HepG2 (cell line): ENCODE measurements at regions not wholly inside any gene's neighbourhood (a gene's known extent, or its start where the extent isn't known, plus 50 kb on each side); places are given as distances from the start of the nearest gene placed in this dataset.
A peak's percentile ranks its signal among the peaks of the same experiment; 100 is the strongest.

Experiments
- ATM ChIP-seq: fragments of 450-650 bp; IDR thresholded peaks from 2 replicates; pipeline ENCODE4 v1.7.1; 2017; ENCODE audit warnings: mild to moderate bottlenecking, borderline replicate concordance
- CCAR2 ChIP-seq: fragments of 200-400 bp; formaldehyde crosslinking; optimal IDR thresholded peaks from 2 replicates; pipeline ENCODE3; 2018; ENCODE audit warnings: low read depth, mild to moderate bottlenecking, low read length, moderate library complexity
- HDAC6 ChIP-seq: fragments of 200-600 bp; sonication (generic); IDR thresholded peaks from 2 replicates; pipeline ENCODE4 v1.7.0; 2017; ENCODE audit warnings: mild to moderate bottlenecking, antibody characterized with exemption, low read length, low read depth
- KLF15 ChIP-seq: sonication (generic); formaldehyde crosslinking; IDR thresholded peaks from 2 replicates; pipeline ENCODE4 v1.8.1; 2023; ENCODE audit warnings: borderline replicate concordance, mild to moderate bottlenecking, inconsistent platforms, missing genetic modification reagents, mixed read lengths
- KMT2A ChIP-seq: sonication (generic); formaldehyde crosslinking; IDR thresholded peaks from 2 replicates; pipeline ENCODE4 v1.4.0; 2020; ENCODE audit warnings: missing genetic modification reagents
- LRRFIP1 ChIP-seq: sonication (generic); formaldehyde crosslinking; conservative IDR thresholded peaks from 2 replicates; pipeline ENCODE4 v1.4.0; 2020; ENCODE audit warnings: missing genetic modification reagents
- SNRNP70 ChIP-seq: fragments of 200-400 bp; formaldehyde crosslinking; IDR thresholded peaks from 2 replicates; pipeline ENCODE4 v1.6.1; 2017; ENCODE audit warnings: mild to moderate bottlenecking, low read depth, low read length, moderate library complexity
- TAF15 ChIP-seq: fragments of 200-400 bp; formaldehyde crosslinking; IDR thresholded peaks from one replicate; pipeline ENCODE4 v1.6.1; 2018; ENCODE audit warnings: mild to moderate bottlenecking, low read depth, low read length; ENCODE audit not compliant: poor library complexity, severe bottlenecking
- ZKSCAN1 ChIP-seq: fragments of 150-350 bp; IDR thresholded peaks from 2 replicates; pipeline ENCODE4 v1.6.1; 2014; ENCODE audit warnings: low read length
- ZNF20 ChIP-seq: sonication (generic); formaldehyde crosslinking; IDR thresholded peaks from 2 replicates; pipeline ENCODE4 v1.4.0; 2020; ENCODE audit warnings: mild to moderate bottlenecking, moderate library complexity, missing genetic modification reagents
- ZNF296 ChIP-seq: sonication (generic); formaldehyde crosslinking; conservative IDR thresholded peaks from 2 replicates; pipeline ENCODE4 v1.5.0; 2020; ENCODE audit warnings: mild to moderate bottlenecking, missing genetic modification reagents
- ZNF414 ChIP-seq: sonication (generic); formaldehyde crosslinking; IDR thresholded peaks from 2 replicates; pipeline ENCODE4 v1.5.0; 2020; ENCODE audit warnings: missing genetic modification reagents
- ZNF747 ChIP-seq: sonication (generic); formaldehyde crosslinking; IDR thresholded peaks from 2 replicates; pipeline ENCODE4 v1.8.1; 2023; ENCODE audit warnings: missing genetic modification reagents, mild to moderate bottlenecking, borderline replicate concordance
- ZNF841 ChIP-seq: sonication (generic); formaldehyde crosslinking; IDR thresholded peaks from 2 replicates; pipeline ENCODE4 v1.8.1; 2023; ENCODE audit warnings: missing genetic modification reagents, borderline replicate concordance
- ZSCAN29 ChIP-seq: sonication (generic); formaldehyde crosslinking; conservative IDR thresholded peaks from 2 replicates; pipeline ENCODE4 v1.4.0; 2020; ENCODE audit warnings: mild to moderate bottlenecking, missing genetic modification reagents
- TF ChIP-seq, protein P1 (sequence below): IDR thresholded peaks from 2 replicates; pipeline ENCODE4 v1.6.1; 2016; ENCODE audit warnings: low read depth, missing genetic modification reagents, missing compliant biosample characterization
- TF ChIP-seq, protein P2 (sequence below): sonication (generic); formaldehyde crosslinking; IDR thresholded peaks from 2 replicates; pipeline ENCODE4 v1.9.0; 2021; ENCODE audit warnings: missing genetic modification reagents, borderline replicate concordance

DNA sequence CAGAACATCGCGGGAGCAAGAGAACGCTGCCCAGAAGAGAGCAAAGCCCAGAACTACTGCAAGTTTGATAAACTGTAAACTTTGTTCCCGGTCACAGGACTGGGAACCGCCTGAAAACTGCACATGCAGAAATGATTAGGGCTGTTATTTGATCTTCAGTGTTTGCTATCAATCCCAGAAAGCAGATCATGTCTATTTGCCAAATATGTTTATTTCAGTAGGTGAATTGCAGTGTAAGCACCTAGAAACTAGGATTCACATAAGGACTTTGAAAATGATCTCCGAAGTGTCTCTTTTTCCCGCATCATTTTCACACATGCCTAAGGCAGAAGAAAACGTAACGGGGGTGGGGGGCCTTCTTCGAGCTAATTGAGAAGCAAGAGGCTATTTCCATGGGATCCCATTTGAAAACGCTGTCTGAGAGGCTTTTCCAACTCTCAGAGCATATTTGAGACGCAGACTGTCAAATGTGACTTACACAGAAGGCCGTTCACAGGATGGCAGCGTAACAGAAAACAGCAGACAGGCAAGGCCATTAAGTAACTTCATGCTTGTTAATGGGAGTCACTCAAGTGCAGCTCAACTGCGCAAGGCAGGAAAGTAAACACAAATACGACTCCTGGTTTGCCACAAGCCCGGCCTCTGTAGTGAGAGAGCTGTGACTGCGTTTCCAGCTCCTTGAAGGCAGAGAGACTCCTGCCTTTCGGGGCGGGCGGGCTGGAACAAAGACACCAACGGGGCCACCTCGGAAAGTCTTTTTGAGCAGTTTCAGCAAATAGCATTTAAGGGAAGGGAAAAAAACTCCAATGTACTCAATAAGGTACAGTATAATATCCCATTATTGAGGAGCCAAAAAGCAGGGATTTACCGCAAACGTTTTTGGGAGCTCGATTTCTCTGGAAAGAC, 144.7 kb upstream of the ZNF217 start (continued):
- peak; percentile 47; the same call in 1 of the 2 replicates for TF ChIP-seq ZNF747
- TF ChIP-seq, protein P1, sequence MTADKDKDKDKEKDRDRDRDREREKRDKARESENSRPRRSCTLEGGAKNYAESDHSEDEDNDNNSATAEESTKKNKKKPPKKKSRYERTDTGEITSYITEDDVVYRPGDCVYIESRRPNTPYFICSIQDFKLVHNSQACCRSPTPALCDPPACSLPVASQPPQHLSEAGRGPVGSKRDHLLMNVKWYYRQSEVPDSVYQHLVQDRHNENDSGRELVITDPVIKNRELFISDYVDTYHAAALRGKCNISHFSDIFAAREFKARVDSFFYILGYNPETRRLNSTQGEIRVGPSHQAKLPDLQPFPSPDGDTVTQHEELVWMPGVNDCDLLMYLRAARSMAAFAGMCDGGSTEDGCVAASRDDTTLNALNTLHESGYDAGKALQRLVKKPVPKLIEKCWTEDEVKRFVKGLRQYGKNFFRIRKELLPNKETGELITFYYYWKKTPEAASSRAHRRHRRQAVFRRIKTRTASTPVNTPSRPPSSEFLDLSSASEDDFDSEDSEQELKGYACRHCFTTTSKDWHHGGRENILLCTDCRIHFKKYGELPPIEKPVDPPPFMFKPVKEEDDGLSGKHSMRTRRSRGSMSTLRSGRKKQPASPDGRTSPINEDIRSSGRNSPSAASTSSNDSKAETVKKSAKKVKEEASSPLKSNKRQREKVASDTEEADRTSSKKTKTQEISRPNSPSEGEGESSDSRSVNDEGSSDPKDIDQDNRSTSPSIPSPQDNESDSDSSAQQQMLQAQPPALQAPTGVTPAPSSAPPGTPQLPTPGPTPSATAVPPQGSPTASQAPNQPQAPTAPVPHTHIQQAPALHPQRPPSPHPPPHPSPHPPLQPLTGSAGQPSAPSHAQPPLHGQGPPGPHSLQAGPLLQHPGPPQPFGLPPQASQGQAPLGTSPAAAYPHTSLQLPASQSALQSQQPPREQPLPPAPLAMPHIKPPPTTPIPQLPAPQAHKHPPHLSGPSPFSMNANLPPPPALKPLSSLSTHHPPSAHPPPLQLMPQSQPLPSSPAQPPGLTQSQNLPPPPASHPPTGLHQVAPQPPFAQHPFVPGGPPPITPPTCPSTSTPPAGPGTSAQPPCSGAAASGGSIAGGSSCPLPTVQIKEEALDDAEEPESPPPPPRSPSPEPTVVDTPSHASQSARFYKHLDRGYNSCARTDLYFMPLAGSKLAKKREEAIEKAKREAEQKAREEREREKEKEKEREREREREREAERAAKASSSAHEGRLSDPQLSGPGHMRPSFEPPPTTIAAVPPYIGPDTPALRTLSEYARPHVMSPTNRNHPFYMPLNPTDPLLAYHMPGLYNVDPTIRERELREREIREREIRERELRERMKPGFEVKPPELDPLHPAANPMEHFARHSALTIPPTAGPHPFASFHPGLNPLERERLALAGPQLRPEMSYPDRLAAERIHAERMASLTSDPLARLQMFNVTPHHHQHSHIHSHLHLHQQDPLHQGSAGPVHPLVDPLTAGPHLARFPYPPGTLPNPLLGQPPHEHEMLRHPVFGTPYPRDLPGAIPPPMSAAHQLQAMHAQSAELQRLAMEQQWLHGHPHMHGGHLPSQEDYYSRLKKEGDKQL = peak; percentile 9; the same call in 1 of the 2 replicates
- no peak for TF ChIP-seq ATM
- no peak; the same call in 1 of the 2 replicates for TF ChIP-seq KLF15 (CRISPR knock-in tag)
- no peak for TF ChIP-seq LRRFIP1
- no peak; the same call in 1 of the 2 replicates for TF ChIP-seq ZSCAN29
- no peak for TF ChIP-seq HDAC6
- 0 out of 2 replicates have a peak, but pooled peaks have one; percentile 62 for TF ChIP-seq ZNF841 (CRISPR knock-in tag)
- no peak for TF ChIP-seq ZKSCAN1
- TF ChIP-seq KMT2A (CRISPR knock-in tag) = peak; percentile 96
- TF ChIP-seq SNRNP70 = no peak
- TF ChIP-seq, protein P2, sequence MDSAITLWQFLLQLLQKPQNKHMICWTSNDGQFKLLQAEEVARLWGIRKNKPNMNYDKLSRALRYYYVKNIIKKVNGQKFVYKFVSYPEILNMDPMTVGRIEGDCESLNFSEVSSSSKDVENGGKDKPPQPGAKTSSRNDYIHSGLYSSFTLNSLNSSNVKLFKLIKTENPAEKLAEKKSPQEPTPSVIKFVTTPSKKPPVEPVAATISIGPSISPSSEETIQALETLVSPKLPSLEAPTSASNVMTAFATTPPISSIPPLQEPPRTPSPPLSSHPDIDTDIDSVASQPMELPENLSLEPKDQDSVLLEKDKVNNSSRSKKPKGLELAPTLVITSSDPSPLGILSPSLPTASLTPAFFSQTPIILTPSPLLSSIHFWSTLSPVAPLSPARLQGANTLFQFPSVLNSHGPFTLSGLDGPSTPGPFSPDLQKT (CRISPR knock-in tag) = no peak
- 0 out of 2 replicates have a peak, but pooled peaks have one; percentile 31 for TF ChIP-seq ZNF20 (CRISPR knock-in tag)
- TF ChIP-seq ZNF414 (CRISPR knock-in tag) = peak; percentile 84
- no peak for TF ChIP-seq TAF15
- TF ChIP-seq ZNF296 (CRISPR knock-in tag) = peak; percentile 86; the same call in 1 of the 2 replicates
- no peak for TF ChIP-seq CCAR2
